B cell (primary cell): ENCODE measurements at regions not wholly inside any gene's neighbourhood (a gene's known extent, or its start where the extent isn't known, plus 50 kb on each side); places are given as distances from the start of the nearest gene placed in this dataset.

Experiments used
- CTCF ChIP-seq: fragments of 200-600 bp; IDR thresholded peaks from one replicate; pipeline ENCODE4 v1.8.0; 2022; ENCODE audit warnings: antibody characterized with exemption, mild to moderate bottlenecking
- EZH2 ChIP-seq: IDR thresholded peaks from 2 replicates; pipeline ENCODE4 v1.6.1; 2012; ENCODE audit warnings: borderline replicate concordance, low read depth, mild to moderate bottlenecking, moderate library complexity, low read length; ENCODE audit not compliant: insufficient read depth, poor library complexity, severe bottlenecking

- TF ChIP-seq CTCF (no peak), EZH2 (no peak)
These were observed 389.3 kb upstream of the DMAC1 start for GRCh38 chr9:8188723-8189407.
